Lower leg skin (tissue), 4 donors: ENCODE measurements at regions not wholly inside any gene's neighbourhood (a gene's known extent, or its start where the extent isn't known, plus 50 kb on each side); places are given as distances from the start of the nearest gene placed in this dataset.

Experiments
- DNase-seq, 2 donors: peaks; one replicate each; pipeline ENCODE4 v3.0.0-alpha.2; 2019; ENCODE audit warnings: low spot score in 2 of 2
- H3K4me3 ChIP-seq: fragments of 200-600 bp; sonication (generic); 2 replicates; pipeline ENCODE4 v1.5.1; 2017; ENCODE audit warnings: mild to moderate bottlenecking, low read depth; ENCODE audit not compliant: poor library complexity, severe bottlenecking
- CTCF ChIP-seq, 3 donors: fragments of 450-650 bp; IDR thresholded peaks; one replicate each; pipeline ENCODE4 v1.5.1; 2016; ENCODE audit warnings: antibody characterized with exemption in 3 of 3, mild to moderate bottlenecking in 3 of 3, moderate library complexity in 2 of 3
- POLR2A ChIP-seq, 2 donors: fragments of 450-650 bp; IDR thresholded peaks; one replicate each; pipeline ENCODE4 v1.6.1; 2016 to 2017; ENCODE audit warnings: antibody characterized with exemption in 2 of 2, mild to moderate bottlenecking in 1 of 2, moderate library complexity in 1 of 2
- WGBS, 2 donors: methylation state at CpG; one replicate each; pipeline ENCODE4 v1.1.5; 2018; 5-methylcytosine and 5-hydroxymethylcytosine counted together
- intact Hi-C: fragments of 100-400 bp; cut with DNase I; formaldehyde crosslinking; loops from one replicate; pipeline ENCODE4 v1.15.0; 2023; ENCODE audit warnings: low total_unique reads

GRCh38 chrX:80098038-80098437 lies 83.5 kb downstream of the TBX22 start:
- DNase-seq, result no peak
- WGBS, 2 donors, result 88 to 93% methylated on average over 2 of the region's 2 CpGs
- H3K4me3 ChIP-seq, result no peak overlapping the region

GRCh38 chrX:80120335-80120734 lies 105.8 kb downstream of the TBX22 start:
- intact Hi-C loops, result no loop called here
- no peak for DNase-seq
- TF ChIP-seq CTCF (IDR thresholded peaks at IDR 0.05) (no peak), POLR2A (IDR thresholded peaks at IDR 0.05) (no peak)
- no peak overlapping the region for H3K4me3 ChIP-seq
- WGBS, 2 donors, result 76 to 85% methylated on average over 1 of the region's 1 CpG

More at GRCh38 chrX:80098038-80098437, 83.5 kb downstream of the TBX22 start:
- intact Hi-C loops, result no loop called here
- no peak for TF ChIP-seq CTCF (IDR thresholded peaks at IDR 0.05)
- no peak for TF ChIP-seq POLR2A (IDR thresholded peaks at IDR 0.05)

- H3K4me3 ChIP-seq, result no peak overlapping the region
- 34 to 39% methylated on average over 1 of the region's 1 CpG for WGBS, 2 donors
- DNase-seq, result no peak
- intact Hi-C loops, result no loop called here
- no peak for TF ChIP-seq CTCF (IDR thresholded peaks at IDR 0.05)
Measured at GRCh38 chrX:80138938-80139337, 124.4 kb downstream of the TBX22 start.

- WGBS, 2 donors, result 32 to 42% methylated on average over 6 of the region's 6 CpGs
- intact Hi-C loops, result no loop called here
- no peak for DNase-seq
- H3K4me3 ChIP-seq, result no peak overlapping the region
- TF ChIP-seq POLR2A (IDR thresholded peaks at IDR 0.05), result no peak
- no peak for TF ChIP-seq CTCF (IDR thresholded peaks at IDR 0.05)
Measured at GRCh38 chrX:80139564-80139963, 125.0 kb downstream of the TBX22 start.

- no peak for DNase-seq
- TF ChIP-seq POLR2A (IDR thresholded peaks at IDR 0.05), result no peak
- no peak for TF ChIP-seq CTCF (IDR thresholded peaks at IDR 0.05)
- H3K4me3 ChIP-seq, result no peak overlapping the region
- 63 to 66% methylated on average over 3 of the region's 3 CpGs for whole genome bisulfite sequencing, 2 donors
- intact Hi-C loops, result no loop called here
Measured at GRCh38 chrX:80170581-80170980, 156.0 kb downstream of the TBX22 start.

GRCh38 chrX:80173261-80173660 lies 158.7 kb downstream of the TBX22 start:
- DNase-seq, result no peak
- TF ChIP-seq CTCF (IDR thresholded peaks at IDR 0.05) (no peak), POLR2A (IDR thresholded peaks at IDR 0.05) (no peak)
- intact Hi-C loops, result no loop called here
- WGBS, 2 donors, result 51 to 64% methylated on average over 9 of the region's 9 CpGs
- no peak overlapping the region for H3K4me3 ChIP-seq
